Globus pallidus (tissue), 1 donor: ENCODE measurements at regions not wholly inside any gene's neighbourhood (a gene's known extent, or its start where the extent isn't known, plus 50 kb on each side); places are given as distances from the start of the nearest gene placed in this dataset.
"Not testable (repeated sequence)": the region's sequence is repeated elsewhere in the genome, so short reads cannot be mapped to it uniquely, and the experiment has no call there.

Source experiments
- DNase-seq: peaks from one replicate; pipeline ENCODE4 v3.0.0-alpha.2; 2015; ENCODE audit warnings: low spot score

GRCh38 chr4:173699841-173700475 lies 169.9 kb upstream of the HAND2 start:
- DNase-seq: no peak

GRCh38 chr4:173698557-173699262 lies 168.7 kb upstream of the HAND2 start:
- no peak for DNase-seq

GRCh38 chr4:173697840-173698239 lies 167.8 kb upstream of the HAND2 start:
- DNase-seq: no peak

- no peak for DNase-seq
These were observed 166.5 kb upstream of the HAND2 start for GRCh38 chr4:173696551-173696950.

GRCh38 chr4:173696011-173696410 lies 166.0 kb upstream of the HAND2 start:
- DNase-seq: no peak

- no peak for DNase-seq
These were observed 155.8 kb upstream of the HAND2 start for GRCh38 chr4:173685831-173686210.

GRCh38 chr4:173685165-173685830 lies 155.3 kb upstream of the HAND2 start:
- DNase-seq: no peak

GRCh38 chr4:173684223-173684622 lies 154.2 kb upstream of the HAND2 start:
- no peak for DNase-seq

- no peak for DNase-seq
These were observed 152.6 kb upstream of the HAND2 start for GRCh38 chr4:173682609-173683008.

GRCh38 chr4:173680278-173680677 lies 150.2 kb upstream of the HAND2 start:
- no peak for DNase-seq

GRCh38 chr4:173675446-173675845 lies 145.4 kb upstream of the HAND2 start:
- DNase-seq: no peak

GRCh38 chr4:173669460-173670179 lies 139.6 kb upstream of the HAND2 start:
- no peak for DNase-seq

GRCh38 chr4:173661001-173661400 lies 131.0 kb upstream of the HAND2 start:
- no peak for DNase-seq

GRCh38 chr4:173656898-173657297 lies 126.9 kb upstream of the HAND2 start:
- no peak for DNase-seq

- DNase-seq: no peak
These were observed 122.4 kb upstream of the HAND2 start for GRCh38 chr4:173652283-173652931.

- no peak for DNase-seq
These were observed 121.7 kb upstream of the HAND2 start for GRCh38 chr4:173651651-173652282.

- no peak for DNase-seq
These were observed 117.9 kb upstream of the HAND2 start for GRCh38 chr4:173647902-173648301.

GRCh38 chr4:173642509-173642908 lies 112.5 kb upstream of the HAND2 start:
- DNase-seq: no peak

- DNase-seq: no peak
These were observed 105.4 kb upstream of the HAND2 start for GRCh38 chr4:173635395-173635794.

GRCh38 chr4:173626277-173626676 lies 96.2 kb upstream of the HAND2 start:
- no peak for DNase-seq

- not testable (repeated sequence) for DNase-seq
These were observed 88.6 kb upstream of the HAND2 start for GRCh38 chr4:173618648-173619047.

GRCh38 chr4:173609158-173609557 lies 79.1 kb upstream of the HAND2 start:
- no peak for DNase-seq
